Bronchial epithelial cell (primary cell): ENCODE measurements at regions not wholly inside any gene's neighbourhood (a gene's known extent, or its start where the extent isn't known, plus 50 kb on each side); places are given as distances from the start of the nearest gene placed in this dataset.

Experiments used
- DNase-seq: peaks from one replicate; pipeline ENCODE4 v3.0.0-alpha.2; 2010; ENCODE audit warnings: low read depth
- FAIRE-seq: peaks from 2 replicates; lab custom pipeline; 2011; peaks lifted over from hg19 to GRCh38; lab: Jason Lieb, UNC
- H3K27me3 ChIP-seq: 2 replicates; pipeline ENCODE4 v1.5.1; 2011; ENCODE audit warnings: low read length; ENCODE audit not compliant: control insufficient read depth, insufficient read depth
- H3K36me3 ChIP-seq: 2 replicates; pipeline ENCODE4 v1.5.1; 2011; ENCODE audit warnings: low read length; ENCODE audit not compliant: control insufficient read depth, insufficient read depth
- H3K4me3 ChIP-seq: 2 replicates; pipeline ENCODE4 v1.5.1; 2011; ENCODE audit warnings: mild to moderate bottlenecking, low read depth, low read length, control low read depth
- CTCF ChIP-seq: IDR thresholded peaks from 2 replicates; pipeline ENCODE4 v1.5.1; 2011; ENCODE audit warnings: mild to moderate bottlenecking, moderate library complexity, low read length, control low read depth, inconsistent platforms; ENCODE audit not compliant: insufficient read depth, severe bottlenecking

- no peak for FAIRE-seq
- H3K36me3 ChIP-seq, result no peaks in the 10 kb centered on the region
- no peak for DNase-seq
Observed at GRCh38 chr6:93048381-93048780, 371.0 kb downstream of the EPHA7 start.

GRCh38 chr6:93047033-93047432, 372.3 kb downstream of the EPHA7 start:
- no peak for TF ChIP-seq CTCF
- no peaks in the 10 kb centered on the region for H3K27me3 ChIP-seq
- no peaks in the 10 kb centered on the region for H3K36me3 ChIP-seq
- DNase-seq (no peak), FAIRE-seq (no peak)
- H3K4me3 ChIP-seq, result no peak overlapping the region

More at GRCh38 chr6:93048381-93048780, 371.0 kb downstream of the EPHA7 start:
- no peaks in the 10 kb centered on the region for H3K27me3 ChIP-seq
- no peak for TF ChIP-seq CTCF
- H3K4me3 ChIP-seq, result no peak overlapping the region

GRCh38 chr6:93045156-93045555, 374.2 kb downstream of the EPHA7 start:
- TF ChIP-seq CTCF, result no peak
- no peak overlapping the region for H3K4me3 ChIP-seq
- no peaks in the 10 kb centered on the region for H3K27me3 ChIP-seq
- no peaks in the 10 kb centered on the region for H3K36me3 ChIP-seq
- no peak for DNase-seq
- FAIRE-seq, result no peak

- no peaks in the 10 kb centered on the region for H3K36me3 ChIP-seq
- FAIRE-seq (no peak), DNase-seq (no peak)
- H3K27me3 ChIP-seq, result no peaks in the 10 kb centered on the region
- no peak overlapping the region for H3K4me3 ChIP-seq
- TF ChIP-seq CTCF, result no peak
Observed at GRCh38 chr6:93040375-93040774, 379.0 kb downstream of the EPHA7 start.

GRCh38 chr6:93036835-93037234, 382.5 kb downstream of the EPHA7 start:
- FAIRE-seq (no peak), DNase-seq (peak; percentile 29)
- Histone ChIP-seq H3K27me3 (no peaks in the 10 kb centered on the region), H3K36me3 (no peaks in the 10 kb centered on the region), H3K4me3 (no peak overlapping the region)
- TF ChIP-seq CTCF, result peak; percentile 21

GRCh38 chr6:93035756-93036155, 383.6 kb downstream of the EPHA7 start:
- TF ChIP-seq CTCF, result no peak
- H3K4me3 ChIP-seq, result no peak overlapping the region
- H3K36me3 ChIP-seq, result no peaks in the 10 kb centered on the region
- no peaks in the 10 kb centered on the region for H3K27me3 ChIP-seq
- FAIRE-seq, result no peak
- DNase-seq, result no peak
